RKO (cell line): ENCODE measurements at regions not wholly inside any gene's neighbourhood (a gene's known extent, or its start where the extent isn't known, plus 50 kb on each side); places are given as distances from the start of the nearest gene placed in this dataset.
"Not testable (repeated sequence)": the region's sequence is repeated elsewhere in the genome, so short reads cannot be mapped to it uniquely, and the experiment has no call there.

Source experiments
- DNase-seq: peaks from one replicate; pipeline ENCODE4 v3.0.0-alpha.2; 2016; ENCODE audit warnings: low spot score

DNA sequence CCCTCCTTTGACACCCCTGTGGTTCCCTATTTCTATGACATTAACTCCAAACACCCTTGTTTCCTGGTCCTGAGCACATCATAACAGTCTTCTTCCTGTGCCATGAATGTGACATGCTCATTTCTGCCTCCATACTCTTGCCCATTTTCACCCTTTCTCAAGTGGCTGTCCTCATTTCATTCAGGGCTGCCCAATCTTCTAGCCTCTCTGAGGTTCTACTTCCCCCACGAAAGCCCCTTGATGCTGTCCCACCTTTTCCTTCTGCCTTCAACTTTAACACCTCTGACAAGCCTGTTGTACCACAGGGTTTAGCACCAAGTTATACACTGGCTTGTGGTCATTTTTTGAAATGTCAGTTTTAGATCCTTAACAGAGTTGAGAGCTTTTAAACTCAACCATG lies 136.2 kb upstream of the BOD1L1 start:
- no peak for DNase-seq

- no peak for DNase-seq
These were observed 138.0 kb upstream of the BOD1L1 start for GRCh38 chr4:13765539-13765938.

- DNase-seq, result no peak
These were observed 139.4 kb upstream of the BOD1L1 start for GRCh38 chr4:13766761-13767540.

- no peak for DNase-seq
These were observed 149.8 kb upstream of the BOD1L1 start for GRCh38 chr4:13777341-13777740.

DNA sequence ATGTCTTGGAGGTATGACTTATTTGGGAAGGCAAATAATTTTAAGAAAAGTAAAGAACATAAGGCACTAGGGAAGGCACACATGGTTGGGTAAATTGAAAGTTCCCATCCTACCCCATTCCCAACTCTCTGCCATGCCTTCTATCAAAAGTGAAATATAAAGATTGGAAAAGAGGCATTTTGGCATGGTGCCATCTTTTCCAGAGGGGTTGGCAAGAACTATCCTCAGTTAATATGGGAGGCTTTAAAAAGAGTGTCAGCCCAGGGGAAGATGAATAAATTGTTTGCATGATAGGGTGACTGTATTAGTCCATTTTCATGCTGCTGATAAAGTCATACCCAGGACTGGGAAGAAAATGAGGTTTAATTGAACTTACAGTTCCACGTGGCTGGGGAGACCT lies 150.8 kb upstream of the BOD1L1 start:
- DNase-seq, result no peak

DNA sequence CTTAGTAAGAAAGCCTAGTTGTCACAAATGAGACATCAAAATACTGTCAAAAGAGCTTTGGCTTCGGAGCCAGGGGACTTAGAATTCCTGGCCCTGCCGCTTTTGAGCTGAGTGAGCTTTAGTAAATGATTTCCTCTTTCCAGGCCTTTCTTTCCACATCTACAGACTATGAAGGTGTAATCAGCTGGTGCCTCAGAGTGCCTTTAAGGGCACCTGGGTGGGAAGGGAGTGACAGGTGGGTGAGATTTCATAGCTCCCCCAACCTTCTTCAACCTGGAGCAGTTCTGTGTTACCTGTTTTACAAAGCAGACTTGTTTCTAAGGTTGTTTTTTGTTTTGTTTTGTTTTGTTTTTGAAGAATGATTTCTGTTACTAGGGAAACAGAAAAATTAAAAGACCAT lies 154.7 kb upstream of the BOD1L1 start:
- no peak for DNase-seq

DNA sequence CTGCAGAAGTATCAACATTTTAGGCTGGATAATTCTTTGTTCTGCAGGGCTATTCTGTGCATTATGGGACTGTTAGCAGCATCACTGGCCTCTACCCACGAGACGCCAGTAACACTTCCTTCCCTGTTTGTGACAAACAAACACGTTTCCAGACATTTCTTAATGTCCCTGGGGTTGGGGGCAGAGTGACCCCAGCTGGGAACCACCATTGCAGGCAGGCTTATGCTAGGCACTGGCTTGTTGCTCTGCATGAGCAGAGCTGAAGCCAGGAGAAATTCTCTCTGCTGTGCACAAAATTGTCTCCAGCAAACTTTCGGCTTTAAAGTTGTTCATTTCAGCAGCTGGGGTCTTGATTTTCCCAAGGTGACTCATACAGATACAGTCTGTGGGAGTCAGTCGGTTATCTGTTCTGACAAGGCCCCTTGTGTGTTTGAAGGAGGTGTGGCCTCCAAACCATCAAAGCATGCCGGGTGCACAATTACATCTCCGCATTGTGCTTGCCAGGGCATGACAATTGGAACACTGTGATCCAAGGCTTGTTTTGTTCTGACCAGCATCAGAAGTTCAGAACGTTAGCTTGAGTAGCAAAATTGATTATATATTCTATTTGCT lies 156.4 kb upstream of the BOD1L1 start:
- DNase-seq, result no peak

DNA sequence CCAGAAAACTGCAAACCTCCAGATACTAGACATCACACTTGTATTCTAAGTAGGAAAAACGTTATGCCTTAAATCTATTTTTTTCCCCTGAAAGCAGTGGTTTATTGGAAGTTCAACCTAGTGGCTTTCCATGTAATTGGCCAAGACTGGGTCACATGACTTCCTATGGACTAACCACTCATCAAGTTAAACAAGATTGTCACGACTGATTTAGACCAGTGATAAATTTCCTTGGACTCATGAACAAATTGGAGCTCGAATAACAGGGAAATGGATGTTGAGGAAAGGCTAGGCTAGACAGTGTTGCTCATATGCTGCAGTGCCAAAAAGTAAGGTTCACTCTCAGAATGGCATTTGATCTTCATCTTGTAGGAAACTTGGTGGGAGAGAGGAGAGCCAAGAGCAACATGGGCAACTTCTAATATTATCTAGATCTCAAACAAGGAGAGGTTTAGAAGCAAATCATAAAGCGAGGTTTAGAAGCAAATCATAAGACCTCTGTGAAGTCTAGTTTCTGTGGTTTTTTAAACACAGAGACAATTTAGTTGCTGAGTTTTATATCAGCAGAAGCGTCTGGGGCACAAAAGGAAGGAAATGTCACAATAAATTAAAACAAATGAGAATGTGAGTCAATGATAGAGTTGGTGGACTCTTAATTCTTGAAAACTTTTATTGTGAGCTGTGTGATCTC lies 165.6 kb upstream of the BOD1L1 start:
- DNase-seq, result no peak

DNA sequence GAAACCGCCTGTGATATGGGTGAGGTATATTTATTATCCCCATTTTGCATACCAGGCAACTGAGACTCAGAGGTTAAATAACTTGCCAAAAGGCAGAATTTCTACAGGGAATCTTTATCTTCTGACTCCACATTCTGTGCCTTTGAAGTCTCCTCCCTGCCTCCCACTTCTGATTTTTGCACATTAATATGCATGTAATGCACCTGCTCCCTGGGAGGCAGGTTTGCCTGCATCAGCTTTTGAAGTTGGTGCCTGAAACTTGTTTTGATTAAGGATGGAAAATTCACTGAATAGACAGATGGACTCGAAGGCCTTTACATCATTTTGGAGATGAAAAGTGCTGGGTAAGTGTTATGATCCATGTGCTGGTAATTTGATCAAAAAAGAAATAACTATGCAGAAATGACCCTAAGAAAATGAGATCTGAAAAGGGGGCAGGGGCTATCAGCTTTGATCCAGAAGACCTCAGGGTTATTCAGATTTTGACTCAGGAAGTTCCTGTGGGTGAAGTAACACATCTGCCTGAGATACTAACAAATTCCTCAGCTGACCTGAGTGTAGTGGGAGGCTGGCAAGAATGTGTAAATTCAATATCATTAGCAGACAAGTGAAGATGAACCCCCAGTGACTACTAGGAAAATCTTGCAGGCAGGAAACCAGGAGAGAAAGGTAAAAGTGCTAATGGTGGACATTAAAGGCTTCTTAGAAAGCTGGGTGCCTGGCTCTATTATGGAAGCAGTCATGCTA lies 167.5 kb upstream of the BOD1L1 start:
- DNase-seq, result no peak

DNA sequence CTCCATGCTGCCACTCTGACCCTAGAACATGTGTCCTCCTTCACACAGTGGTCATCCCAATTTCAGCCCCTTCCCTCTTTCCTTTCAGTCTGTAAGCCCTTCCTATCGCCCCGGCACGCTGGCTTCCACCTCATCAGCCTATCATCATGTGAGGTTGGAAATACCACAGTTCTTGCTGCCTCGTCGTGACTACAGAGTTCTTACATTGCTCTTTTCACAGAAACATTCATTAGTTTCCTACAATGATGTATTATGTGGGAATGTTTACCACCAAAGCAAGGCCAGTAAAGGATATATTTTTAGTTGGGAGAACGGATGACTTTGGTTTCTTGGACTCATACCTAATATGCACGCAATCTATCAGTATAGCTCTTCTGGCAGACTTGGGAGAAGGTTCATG lies 169.5 kb upstream of the BOD1L1 start:
- DNase-seq, result no peak

DNA sequence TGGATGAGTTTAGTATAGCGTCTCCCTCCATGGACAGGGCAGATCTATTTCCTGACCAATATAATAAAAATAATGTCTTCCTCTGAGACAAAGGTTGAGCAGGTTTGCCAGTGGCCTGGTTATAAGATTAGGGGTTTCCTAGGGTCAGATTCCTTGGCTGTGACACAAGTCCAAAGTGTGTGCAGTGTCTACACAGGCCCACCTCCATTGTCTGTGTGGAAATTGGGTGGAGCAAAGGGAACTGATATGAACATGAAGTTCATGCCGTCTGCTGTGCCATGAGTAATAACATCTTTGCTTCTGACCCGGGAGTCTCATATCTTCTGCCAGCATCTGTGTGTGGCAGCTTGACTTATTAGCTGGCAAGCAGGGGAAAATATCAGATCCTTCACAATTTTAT lies 187.7 kb upstream of the BOD1L1 start:
- DNase-seq, result no peak

DNA sequence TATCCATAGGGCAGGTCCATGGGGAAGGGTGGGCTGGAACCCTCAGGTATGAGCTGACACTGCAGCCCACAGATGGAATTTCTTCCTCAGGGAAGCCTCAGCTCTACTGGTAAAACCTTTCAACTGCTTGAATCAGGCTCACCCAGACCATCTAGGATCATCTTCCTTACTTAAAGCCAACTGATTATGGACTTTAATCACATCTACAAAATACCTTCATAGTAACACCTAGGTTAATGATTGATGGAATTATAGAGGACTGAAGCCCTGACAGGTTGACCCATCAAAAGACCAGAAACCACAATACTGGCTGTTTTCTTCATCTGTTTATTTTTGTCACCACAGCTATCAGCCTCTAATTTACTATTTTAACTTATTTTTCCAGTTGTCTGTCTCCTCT lies 188.9 kb upstream of the BOD1L1 start:
- DNase-seq, result no peak

GRCh38 chr4:13821522-13821921 lies 194.0 kb upstream of the BOD1L1 start:
- DNase-seq, result no peak

- DNase-seq, result not testable (repeated sequence)
These were observed 198.3 kb upstream of the BOD1L1 start for GRCh38 chr4:13825822-13826221.

- no peak for DNase-seq
These were observed 201.9 kb upstream of the BOD1L1 start for GRCh38 chr4:13829457-13829856.

DNA sequence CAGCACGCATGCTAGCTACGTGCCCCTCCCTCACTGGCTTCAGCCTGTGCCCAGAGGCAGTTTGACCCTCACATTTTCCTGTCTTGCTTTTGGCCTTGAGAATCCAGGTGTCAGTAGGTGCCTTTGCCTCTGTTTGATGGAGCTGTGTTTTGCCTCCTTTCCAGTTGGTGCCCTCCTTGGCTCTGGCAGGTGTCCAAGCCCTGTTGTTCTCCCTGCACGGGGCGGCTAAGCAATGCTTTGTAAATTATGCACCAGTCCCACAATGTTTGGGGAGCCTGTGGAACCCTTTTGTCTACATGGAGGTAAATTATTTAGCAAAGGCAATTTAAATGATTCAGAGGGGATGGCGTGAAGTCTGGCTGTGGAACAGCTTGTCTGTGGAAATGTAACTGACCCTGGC lies 202.9 kb upstream of the BOD1L1 start:
- no peak for DNase-seq

DNA sequence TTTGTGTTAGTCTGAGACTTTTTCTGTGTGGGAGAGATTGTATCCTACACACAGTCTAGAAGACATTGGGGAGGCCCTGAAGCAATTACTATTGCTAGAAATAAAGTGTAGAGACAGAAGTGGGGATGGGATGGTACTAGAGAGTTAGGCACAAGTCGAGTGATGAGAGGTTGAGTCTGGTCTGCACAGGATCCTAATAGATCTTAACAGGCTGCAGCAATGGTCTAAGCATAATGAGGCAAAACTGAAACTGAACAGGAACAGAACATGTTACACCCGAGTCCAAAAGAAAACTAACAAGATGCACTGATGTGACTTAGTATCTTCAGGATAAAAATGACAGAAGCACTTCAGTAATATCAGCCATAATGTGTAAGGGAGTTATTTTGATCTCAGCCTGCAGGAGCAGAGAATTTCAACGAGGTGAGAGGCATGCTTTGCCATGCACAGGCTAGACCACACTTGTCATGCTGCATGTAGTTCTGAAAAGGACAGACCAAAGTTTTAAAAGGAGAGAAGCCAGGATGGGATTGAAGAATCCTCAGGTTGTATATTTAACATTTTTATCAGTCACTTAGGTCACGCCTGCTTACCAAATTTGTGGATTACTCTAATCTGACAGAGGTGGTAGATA lies 205.8 kb upstream of the BOD1L1 start:
- no peak for DNase-seq

DNA sequence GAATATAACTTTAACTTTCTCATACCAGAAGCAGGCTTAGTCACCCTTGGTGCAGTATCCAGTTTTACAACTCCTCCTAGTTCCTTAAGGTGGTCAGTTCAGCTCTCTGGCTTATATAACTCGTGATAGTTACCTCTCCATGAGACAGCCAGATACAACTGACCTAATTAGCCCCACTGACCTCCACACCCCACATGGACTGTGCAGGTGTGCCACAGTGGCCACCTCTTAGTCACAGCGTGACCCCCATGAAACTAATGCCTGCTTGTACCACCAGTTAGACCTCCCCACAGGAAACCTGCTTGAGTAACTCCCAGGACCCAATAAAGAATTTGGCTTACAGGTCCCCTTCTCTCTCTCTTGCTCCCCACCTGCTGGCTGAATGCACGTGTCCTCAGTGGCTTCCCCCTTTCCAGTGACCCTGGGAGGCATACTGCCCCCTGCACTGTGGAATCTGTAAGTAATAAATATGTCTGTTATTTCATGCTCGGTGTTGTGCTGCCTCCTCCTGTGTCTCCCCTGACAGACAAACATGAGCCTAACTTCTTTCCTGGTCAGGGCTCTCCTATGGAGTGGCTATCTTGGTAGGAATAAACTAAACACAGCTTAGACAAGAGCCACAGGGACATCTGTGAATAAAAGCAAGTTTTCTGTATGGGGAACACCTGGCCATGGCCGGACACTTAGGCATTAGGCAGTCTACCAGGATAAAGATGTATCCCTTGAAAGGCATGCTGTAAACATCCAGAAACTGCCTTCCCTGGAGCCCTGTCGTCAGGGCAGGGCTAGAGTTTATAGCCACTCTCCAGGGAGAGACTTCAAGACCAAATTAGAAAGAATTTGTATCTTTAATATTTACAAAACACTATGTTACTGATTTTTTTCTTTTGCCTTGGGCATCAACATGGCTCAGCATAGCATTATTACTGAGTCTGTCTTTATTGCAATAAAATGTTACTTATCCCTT lies 209.7 kb upstream of the BOD1L1 start:
- DNase-seq, result no peak

DNA sequence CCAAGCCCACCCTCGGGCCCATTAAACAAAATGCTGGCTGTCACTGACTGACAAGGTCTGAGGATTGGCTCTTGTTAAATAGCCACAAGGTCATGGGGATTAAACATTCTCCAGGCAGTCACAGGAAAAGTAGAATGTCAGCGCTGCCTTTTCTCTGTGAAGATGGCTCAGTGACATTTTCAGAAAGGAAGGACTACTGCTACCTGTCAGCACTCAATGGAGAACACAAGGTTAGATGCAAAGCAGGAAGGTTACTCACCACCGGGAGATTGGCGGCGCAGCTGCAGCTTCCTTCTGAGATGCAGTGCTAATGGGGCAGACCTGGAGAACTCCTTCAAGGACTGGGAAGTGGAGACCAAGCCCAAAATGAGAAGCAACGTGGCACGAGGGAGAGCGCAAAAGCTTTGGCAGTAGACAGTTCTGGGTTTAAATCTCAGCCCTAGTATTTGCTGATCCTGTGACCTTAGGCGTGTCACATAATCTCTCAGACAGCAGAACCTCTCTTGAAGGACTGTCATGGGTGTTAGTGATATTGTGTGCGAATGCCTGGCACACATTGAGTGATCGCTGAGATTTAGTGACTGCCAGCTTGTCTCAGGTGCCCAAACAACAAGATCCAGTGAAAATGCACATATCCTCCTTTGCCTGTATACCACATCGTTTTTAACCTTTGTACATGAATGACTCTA lies 213.1 kb upstream of the BOD1L1 start:
- DNase-seq, result no peak

GRCh38 chr4:13844740-13845139 lies 217.2 kb upstream of the BOD1L1 start:
- no peak for DNase-seq
